AG04450 (cell line): ENCODE measurements at regions not wholly inside any gene's neighbourhood (a gene's known extent, or its start where the extent isn't known, plus 50 kb on each side); places are given as distances from the start of the nearest gene placed in this dataset.
"Not testable (repeated sequence)": the region's sequence is repeated elsewhere in the genome, so short reads cannot be mapped to it uniquely, and the experiment has no call there.

Source experiments
- CTCF ChIA-PET: fragments of 300-600, 350-600 bp; formaldehyde crosslinking; extraction: SDS; loops from one replicate; lab custom pipeline; 2022; ENCODE audit warnings: antibody characterized with exemption, inconsistent platforms; lab: Charles Lee
- POLR2A ChIA-PET: fragments of 350-600 bp; formaldehyde crosslinking; extraction: SDS; loops from one replicate; lab custom pipeline; 2021; ENCODE audit warnings: antibody characterized with exemption, inconsistent platforms; lab: Yijun Ruan, JAX
- DNase-seq: peaks from one replicate; pipeline ENCODE4 v3.0.0-alpha.2; 2011; ENCODE audit warnings: low read depth, low spot score
- H3K27ac ChIP-seq: one replicate; pipeline ENCODE4 v1.5.1; 2012; ENCODE audit warnings: low read depth, low read length, control low read depth
- H3K27me3 ChIP-seq: one replicate; pipeline ENCODE4 v1.6.0; 2012; ENCODE audit warnings: low read length; ENCODE audit not compliant: control insufficient read depth, insufficient read depth
- H3K4me3 ChIP-seq: 2 replicates; pipeline ENCODE4 v1.5.1; 2011; ENCODE audit warnings: mild to moderate bottlenecking, low read depth, low read length, control low read depth
- H3K9me3 ChIP-seq: 2 replicates; pipeline ENCODE4 v1.5.1; 2012; ENCODE audit warnings: low read length; ENCODE audit not compliant: control insufficient read depth, insufficient read depth
- CTCF ChIP-seq: IDR thresholded peaks from 2 replicates; pipeline ENCODE4 v1.5.1; 2011; ENCODE audit warnings: low read depth, low read length, control low read depth, inconsistent platforms

GRCh38 chrX:817759-818300 is 187.2 kb downstream of the SHOX start:
- H3K27ac ChIP-seq: no peak overlapping the region
- ChIA-PET POLR2A (no interaction called here), CTCF (no interaction called here)
- no peaks in the 10 kb centered on the region for H3K27me3 ChIP-seq
- H3K4me3 ChIP-seq: no peak overlapping the region
- no peak for DNase-seq
- TF ChIP-seq CTCF: no peak
- H3K9me3 ChIP-seq: peaks cover 46% of the 10 kb centered on the region

DNA sequence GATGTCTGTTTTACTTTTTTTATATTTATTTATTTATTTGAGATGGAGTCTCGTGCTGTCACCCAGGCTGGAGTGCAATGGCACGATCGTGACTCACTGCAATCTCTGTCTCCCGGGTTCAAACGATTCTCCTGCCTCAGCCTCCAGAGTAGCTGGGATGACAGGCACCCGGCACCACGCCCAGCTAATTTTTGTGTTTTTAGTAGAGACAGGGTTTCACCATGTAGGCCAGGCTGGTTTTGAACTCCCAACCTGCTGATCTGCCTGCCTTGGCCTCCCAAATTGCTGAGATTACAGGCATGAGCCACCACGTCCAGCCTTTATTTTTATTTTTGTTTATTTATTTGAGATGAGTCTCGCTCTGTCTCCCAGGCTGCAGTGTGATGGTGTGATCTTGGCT is 186.6 kb downstream of the SHOX start:
- H3K4me3 ChIP-seq, H3K27ac ChIP-seq, H3K27me3 ChIP-seq, DNase-seq, POLR2A ChIA-PET, CTCF ChIA-PET: not testable (repeated sequence)
- H3K9me3 ChIP-seq: peaks cover 48% of the 10 kb centered on the region

- no peak for TF ChIP-seq CTCF
- Histone ChIP-seq H3K4me3 (no peak overlapping the region), H3K9me3 (peaks cover 51% of the 10 kb centered on the region), H3K27me3 (no peaks in the 10 kb centered on the region), H3K27ac (no peak overlapping the region)
- no peak for DNase-seq
- ChIA-PET POLR2A (no interaction called here), CTCF (no interaction called here)
Measured at GRCh38 chrX:816411-816810, 185.8 kb downstream of the SHOX start.

DNA sequence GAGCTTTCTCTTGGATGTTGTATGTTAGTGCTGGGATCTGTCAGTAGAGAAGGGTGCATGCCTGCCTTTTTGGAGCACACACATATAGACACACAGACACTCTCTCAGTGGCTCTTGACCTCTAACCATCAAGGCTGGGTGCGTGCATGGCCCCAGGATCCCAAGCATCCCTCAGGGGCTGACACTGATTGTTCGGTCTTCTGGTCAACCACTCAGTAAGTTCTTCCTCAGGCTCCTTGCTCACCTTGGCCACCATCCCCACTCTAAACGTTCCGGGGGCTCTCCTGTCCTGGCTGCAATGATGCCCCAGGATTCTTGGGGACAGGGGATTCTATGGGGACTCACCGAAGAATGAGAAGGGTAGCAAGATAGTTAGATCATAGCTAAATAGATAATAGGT is 179.6 kb downstream of the SHOX start:
- H3K27me3 ChIP-seq: no peaks in the 10 kb centered on the region
- no peak overlapping the region for H3K4me3 ChIP-seq
- no peak for TF ChIP-seq CTCF
- no peak for DNase-seq
- ChIA-PET CTCF (no interaction called here), POLR2A (no interaction called here)
- H3K9me3 ChIP-seq: peaks cover 45% of the 10 kb centered on the region
- no peak overlapping the region for H3K27ac ChIP-seq

- no peak for TF ChIP-seq CTCF
- H3K27me3 ChIP-seq: no peaks in the 10 kb centered on the region
- ChIA-PET CTCF (no interaction called here), POLR2A (no interaction called here)
- peaks cover 51% of the 10 kb centered on the region for H3K9me3 ChIP-seq
- no peak for DNase-seq
- H3K27ac ChIP-seq: no peak overlapping the region
- H3K4me3 ChIP-seq: no peak overlapping the region
Measured at GRCh38 chrX:809081-809480, 178.5 kb downstream of the SHOX start.

DNA sequence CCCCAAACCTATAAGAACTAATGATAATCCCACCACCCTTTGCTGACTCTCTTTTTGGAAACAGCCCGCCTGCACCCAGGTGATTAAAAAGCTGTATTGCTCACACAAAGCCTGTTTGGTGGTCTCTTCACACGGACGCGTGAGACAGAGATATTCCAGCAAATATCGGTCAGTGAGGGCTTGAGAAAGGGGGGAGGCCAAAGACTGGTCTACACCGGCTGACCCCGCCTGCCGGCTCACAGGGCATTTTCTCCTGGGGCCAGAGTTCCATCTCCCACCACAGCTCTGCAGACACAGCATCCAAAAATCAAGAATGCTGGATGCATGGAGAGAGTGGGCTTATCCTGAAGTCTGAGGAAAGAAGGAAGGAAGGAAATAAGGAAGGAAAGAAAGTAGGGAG is 176.0 kb downstream of the SHOX start:
- ChIA-PET CTCF (no interaction called here), POLR2A (no interaction called here)
- H3K27ac ChIP-seq: no peak overlapping the region
- H3K4me3 ChIP-seq: no peak overlapping the region
- TF ChIP-seq CTCF: no peak
- DNase-seq: no peak
- H3K27me3 ChIP-seq: no peaks in the 10 kb centered on the region
- H3K9me3 ChIP-seq: peaks cover 49% of the 10 kb centered on the region
